ENCODE measurements at regions not wholly inside any gene's neighbourhood (a gene's known extent, or its start where the extent isn't known, plus 50 kb on each side); places are given as distances from the start of the nearest gene placed in this dataset.

DNA sequence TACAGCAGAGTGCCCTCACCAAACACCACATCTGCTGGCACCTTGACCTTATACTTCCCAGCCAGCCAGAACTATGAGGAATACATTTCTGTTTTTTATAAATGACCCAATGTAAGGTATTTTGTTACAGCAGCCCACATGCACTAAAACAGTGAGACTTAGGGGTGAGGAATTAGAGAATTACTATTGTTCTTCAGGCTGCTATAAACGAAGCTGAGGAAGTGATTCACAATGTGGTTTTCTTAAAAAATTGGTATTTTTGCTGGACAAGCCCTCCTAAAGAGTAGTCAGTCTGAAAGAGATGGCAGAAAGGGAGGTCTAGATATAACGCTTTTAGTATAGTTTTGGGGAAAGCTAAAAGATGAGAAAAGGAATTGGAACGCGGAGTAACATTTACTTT, 101.0 kb downstream of the SLITRK6 start:
- no peak overlapping the region for H3K9ac ChIP-seq (ENCODE audit: control insufficient read depth, insufficient read depth, low read length)
- H3K4me2 ChIP-seq (ENCODE audit: control insufficient read depth, insufficient read depth), result no peak overlapping the region
- CTCF ChIA-PET, result no interaction called here

GRCh38 chr13:85694992-85695391, 104.2 kb downstream of the SLITRK6 start:
- ChIA-PET POLR2A (no interaction called here), SMC1A (ENCODE audit: uncharacterized antibody, unreplicated experiment) (no interaction called here), CTCF (no interaction called here), RAD21 (ENCODE audit: unreplicated experiment) (no interaction called here)
- Histone ChIP-seq H3K4me2 (ENCODE audit: control insufficient read depth, insufficient read depth) (no peak overlapping the region), H3K27ac (ENCODE audit: control insufficient read depth, insufficient read depth) (no peak overlapping the region), H3K9ac (ENCODE audit: control insufficient read depth, insufficient read depth, low read length) (no peak overlapping the region), H3K4me1 (ENCODE audit: control insufficient read depth, insufficient read depth, low read length) (no peaks in the 10 kb centered on the region), H3K27me3 (replicated peaks in 1 of 2; ENCODE audit: control insufficient read depth in 2 of 2, insufficient read depth in 2 of 2, low read length in 1 of 2) (no peaks in the 10 kb centered on the region), H4K20me1 (ENCODE audit: control insufficient read depth, insufficient read depth) (no peaks in the 10 kb centered on the region), H3K9me3 (replicated peaks; ENCODE audit: control insufficient read depth, insufficient read depth, low read length) (no peaks in the 10 kb centered on the region), H3K4me3 (no peak overlapping the region), H2AFZ (ENCODE audit: control insufficient read depth, low read depth, low read length) (no peak overlapping the region), H3K36me3 (ENCODE audit: control insufficient read depth in 2 of 2, insufficient read depth in 2 of 2, low read length in 1 of 2) (no peaks in the 10 kb centered on the region), H3K79me2 (ENCODE audit: control insufficient read depth, insufficient read depth, low read length) (no peaks in the 10 kb centered on the region)
- intact Hi-C loops (cut with micrococcal nuclease; ENCODE audit: unreplicated experiment), result no loop called here
- ATAC-seq, result no peak
- BruUV-seq (replicated peaks), result no TSS peak
- in situ Hi-C loops (cut with MboI), result no loop called here
- FAIRE-seq, result no peak
- no peak for DNase-seq (ENCODE audit: low read depth, low spot score)
- WGBS (ENCODE audit: insufficient coverage, insufficient replicate concordance, low lambda C conversion rate, missing lambda C conversion rate), result 17% methylated on average over 4 of the region's 4 CpGs
- TF ChIP-seq CEBPB (IDR thresholded peaks at IDR 0.05; ENCODE audit: borderline replicate concordance in 1 of 2, low read depth in 2 of 2, low read length in 2 of 2) (no peak), YY1 (IDR thresholded peaks at IDR 0.05; ENCODE audit: low read depth, low read length) (no peak), SP1 (IDR thresholded peaks at IDR 0.05; ENCODE audit: low read depth, low read length) (no peak), STAT3 (IDR thresholded peaks at IDR 0.05; ENCODE audit: low read depth, low read length) (no peak), MYC (IDR thresholded peaks at IDR 0.05; ENCODE audit: insufficient read depth, insufficient read length, insufficient replicate concordance, low read length, severe bottlenecking) (no peak), PBX3 (IDR thresholded peaks at IDR 0.05; ENCODE audit: insufficient replicate concordance, low read depth, low read length) (no peak), ASH2L (IDR thresholded peaks at IDR 0.05; ENCODE audit: borderline replicate concordance, low read depth) (no peak), FOXK2 (IDR thresholded peaks at IDR 0.05) (no peak), BHLHE40 (IDR thresholded peaks at IDR 0.05; ENCODE audit: borderline replicate concordance in 1 of 2, low read depth in 2 of 2, low read length in 1 of 2) (no peak), ZNF592 (IDR thresholded peaks at IDR 0.05) (no peak)
- TF ChIP-seq, protein P1, sequence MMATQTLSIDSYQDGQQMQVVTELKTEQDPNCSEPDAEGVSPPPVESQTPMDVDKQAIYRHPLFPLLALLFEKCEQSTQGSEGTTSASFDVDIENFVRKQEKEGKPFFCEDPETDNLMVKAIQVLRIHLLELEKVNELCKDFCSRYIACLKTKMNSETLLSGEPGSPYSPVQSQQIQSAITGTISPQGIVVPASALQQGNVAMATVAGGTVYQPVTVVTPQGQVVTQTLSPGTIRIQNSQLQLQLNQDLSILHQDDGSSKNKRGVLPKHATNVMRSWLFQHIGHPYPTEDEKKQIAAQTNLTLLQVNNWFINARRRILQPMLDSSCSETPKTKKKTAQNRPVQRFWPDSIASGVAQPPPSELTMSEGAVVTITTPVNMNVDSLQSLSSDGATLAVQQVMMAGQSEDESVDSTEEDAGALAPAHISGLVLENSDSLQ (IDR thresholded peaks at IDR 0.05), result no peak

More for the DNA sequence above, 101.0 kb downstream of the SLITRK6 start:
- ChIA-PET SMC1A (ENCODE audit: uncharacterized antibody, unreplicated experiment) (interaction anchor here (1.4 kb wide), 1 partner anchor 9 kb away, joined by 3 read pairs; no protein-coding TSS in a partner anchor), POLR2A (no interaction called here), RAD21 (ENCODE audit: unreplicated experiment) (no interaction called here)
- ATAC-seq (no peak), DNase-seq (ENCODE audit: low read depth, low spot score) (no peak), FAIRE-seq (no peak)
- Histone ChIP-seq H3K79me2 (ENCODE audit: control insufficient read depth, insufficient read depth, low read length) (no peaks in the 10 kb centered on the region), H3K9me3 (replicated peaks; ENCODE audit: control insufficient read depth, insufficient read depth, low read length) (no peaks in the 10 kb centered on the region), H3K27me3 (replicated peaks in 1 of 2; ENCODE audit: control insufficient read depth in 2 of 2, insufficient read depth in 2 of 2, low read length in 1 of 2) (no peaks in the 10 kb centered on the region), H3K36me3 (ENCODE audit: control insufficient read depth in 2 of 2, insufficient read depth in 2 of 2, low read length in 1 of 2) (no peaks in the 10 kb centered on the region), H3K4me1 (ENCODE audit: control insufficient read depth, insufficient read depth, low read length) (no peaks in the 10 kb centered on the region), H4K20me1 (ENCODE audit: control insufficient read depth, insufficient read depth) (no peaks in the 10 kb centered on the region), H2AFZ (ENCODE audit: control insufficient read depth, low read depth, low read length) (no peak overlapping the region), H3K4me3 (no peak overlapping the region), H3K27ac (ENCODE audit: control insufficient read depth, insufficient read depth) (no peak overlapping the region)
- BruUV-seq (replicated peaks), result no TSS peak
- in situ Hi-C loops (cut with MboI), result no loop called here
- TF ChIP-seq CHD1 (IDR thresholded peaks at IDR 0.05; ENCODE audit: low read depth, low read length), result no peak
- no peak for TF ChIP-seq BMI1 (IDR thresholded peaks at IDR 0.05; ENCODE audit: borderline replicate concordance)
- TF ChIP-seq NFYA (IDR thresholded peaks at IDR 0.05; ENCODE audit: borderline replicate concordance, low read depth, low read length), result no peak
- WGBS (ENCODE audit: insufficient coverage, insufficient replicate concordance, low lambda C conversion rate, missing lambda C conversion rate), result 53% methylated on average over 4 of the region's 4 CpGs
- intact Hi-C loops (cut with micrococcal nuclease; ENCODE audit: unreplicated experiment), result no loop called here
